ENCODE measurements at regions not wholly inside any gene's neighbourhood (a gene's known extent, or its start where the extent isn't known, plus 50 kb on each side); places are given as distances from the start of the nearest gene placed in this dataset.

- no peak for TF ChIP-seq CTCF (IDR thresholded peaks at IDR 0.05)
- no peak for TF ChIP-seq POLR2A (IDR thresholded peaks at IDR 0.05)
- TF ChIP-seq POLR2AphosphoS5 (IDR thresholded peaks at IDR 0.05) = no peak
These were observed 764.6 kb upstream of the ZEB2 start for GRCh38 chr2:145284551-145284950.
